ACC112 (cell line): ENCODE measurements at regions not wholly inside any gene's neighbourhood (a gene's known extent, or its start where the extent isn't known, plus 50 kb on each side); places are given as distances from the start of the nearest gene placed in this dataset.
"Not testable (repeated sequence)": the region's sequence is repeated elsewhere in the genome, so short reads cannot be mapped to it uniquely, and the experiment has no call there.

Experiments used
- H2AFZ ChIP-seq: fragments of 200-600 bp; sonication (generic); one replicate; pipeline ENCODE4 v1.6.0; 2017; ENCODE audit warnings: antibody characterized with exemption, low read length; ENCODE audit not compliant: unreplicated experiment
- H3K27ac ChIP-seq: fragments of 200-600 bp; sonication (generic); 2 replicates; pipeline ENCODE4 v1.5.1; 2014; ENCODE audit warnings: low read depth, mild to moderate bottlenecking, antibody characterized with exemption, low read length, moderate library complexity
- H3K27me3 ChIP-seq: fragments of 200-600 bp; sonication (generic); 2 replicates; pipeline ENCODE4 v1.6.1; 2014; ENCODE audit warnings: mild to moderate bottlenecking, antibody characterized with exemption, low read length, moderate library complexity, mixed read lengths; ENCODE audit not compliant: insufficient read depth
- H3K36me3 ChIP-seq: fragments of 200-600 bp; sonication (generic); 2 replicates; pipeline ENCODE4 v1.6.1; 2016; ENCODE audit warnings: mild to moderate bottlenecking, antibody characterized with exemption, low read length, moderate library complexity, mixed read lengths; ENCODE audit not compliant: insufficient read depth
- H3K4me1 ChIP-seq: fragments of 200-600 bp; sonication (generic); one replicate; pipeline ENCODE4 v1.6.1; 2016; ENCODE audit warnings: low read length, mixed read lengths; ENCODE audit not compliant: insufficient read depth, unreplicated experiment, control insufficient read depth
- H3K4me3 ChIP-seq: fragments of 200-600 bp; sonication (generic); 2 replicates; pipeline ENCODE4 v1.5.1; 2014; ENCODE audit warnings: mild to moderate bottlenecking, low read depth, low read length
- H3K79me2 ChIP-seq: fragments of 200-600 bp; sonication (generic); one replicate; pipeline ENCODE4 v1.6.0; 2016; ENCODE audit warnings: low read length; ENCODE audit not compliant: control insufficient read depth, unreplicated experiment, insufficient read depth

GRCh38 chr2:10225291-10226037, 77.2 kb upstream of the HPCAL1 start:
- Histone ChIP-seq H2AFZ (no peak overlapping the region), H3K4me1 (no peaks in the 10 kb centered on the region)

GRCh38 chr2:10226038-10226724, 76.5 kb upstream of the HPCAL1 start:
- Histone ChIP-seq H3K4me1 (no peaks in the 10 kb centered on the region), H3K36me3 (no peaks in the 10 kb centered on the region), H3K4me3 (no peak overlapping the region), H3K27me3 (no peaks in the 10 kb centered on the region), H3K27ac (no peak overlapping the region), H3K79me2 (no peaks in the 10 kb centered on the region), H2AFZ (no peak overlapping the region)

More at GRCh38 chr2:10225291-10226037, 77.2 kb upstream of the HPCAL1 start:
- Histone ChIP-seq H3K27me3 (no peaks in the 10 kb centered on the region), H3K79me2 (no peaks in the 10 kb centered on the region), H3K4me3 (no peak overlapping the region), H3K27ac (no peak overlapping the region), H3K36me3 (no peaks in the 10 kb centered on the region)

- Histone ChIP-seq H3K27ac (no peak overlapping the region), H3K36me3 (no peaks in the 10 kb centered on the region), H3K27me3 (no peaks in the 10 kb centered on the region), H3K79me2 (no peaks in the 10 kb centered on the region), H2AFZ (no peak overlapping the region), H3K4me3 (no peak overlapping the region), H3K4me1 (no peaks in the 10 kb centered on the region)
Measured at GRCh38 chr2:10228611-10229365, 73.9 kb upstream of the HPCAL1 start.

- H3K27me3 ChIP-seq: no peaks in the 10 kb centered on the region
- peaks cover under 1% of the 10 kb centered on the region for H3K4me1 ChIP-seq
- no peaks in the 10 kb centered on the region for H3K36me3 ChIP-seq
- no peaks in the 10 kb centered on the region for H3K79me2 ChIP-seq
- no peak overlapping the region for H3K27ac ChIP-seq
- H3K4me3 ChIP-seq: no peak overlapping the region
- no peak overlapping the region for H2AFZ ChIP-seq
Measured at GRCh38 chr2:10229462-10230099, 73.1 kb upstream of the HPCAL1 start.

GRCh38 chr2:10230499-10230898, 72.2 kb upstream of the HPCAL1 start:
- H2AFZ ChIP-seq: no peak overlapping the region
- H3K27ac ChIP-seq: no peak overlapping the region
- no peaks in the 10 kb centered on the region for H3K79me2 ChIP-seq
- H3K27me3 ChIP-seq: no peaks in the 10 kb centered on the region
- peaks cover 8% of the 10 kb centered on the region for H3K4me1 ChIP-seq
- H3K4me3 ChIP-seq: no peak overlapping the region
- H3K36me3 ChIP-seq: no peaks in the 10 kb centered on the region

GRCh38 chr2:10230921-10231320, 71.8 kb upstream of the HPCAL1 start:
- not testable (repeated sequence) for H2AFZ ChIP-seq, H3K27ac ChIP-seq, H3K4me3 ChIP-seq, H3K4me1 ChIP-seq, H3K27me3 ChIP-seq, H3K79me2 ChIP-seq, H3K36me3 ChIP-seq

- Histone ChIP-seq H2AFZ (no peak overlapping the region), H3K27me3 (peaks cover 8% of the 10 kb centered on the region)
Measured at GRCh38 chr2:10231551-10232085, 71.1 kb upstream of the HPCAL1 start.

GRCh38 chr2:10232096-10232815, 70.4 kb upstream of the HPCAL1 start:
- Histone ChIP-seq H3K27ac (no peak overlapping the region), H3K79me2 (no peaks in the 10 kb centered on the region), H3K27me3 (peaks cover 11% of the 10 kb centered on the region), H2AFZ (no peak overlapping the region), H3K36me3 (no peaks in the 10 kb centered on the region), H3K4me3 (no peak overlapping the region), H3K4me1 (peaks cover 8% of the 10 kb centered on the region)

More at GRCh38 chr2:10231551-10232085, 71.1 kb upstream of the HPCAL1 start:
- Histone ChIP-seq H3K27ac (no peak overlapping the region), H3K79me2 (no peaks in the 10 kb centered on the region), H3K36me3 (no peaks in the 10 kb centered on the region), H3K4me1 (peaks cover 8% of the 10 kb centered on the region), H3K4me3 (no peak overlapping the region)

GRCh38 chr2:10233131-10234012, 69.3 kb upstream of the HPCAL1 start:
- Histone ChIP-seq H3K4me1 (peaks cover 8% of the 10 kb centered on the region), H3K4me3 (no peak overlapping the region), H3K79me2 (no peaks in the 10 kb centered on the region), H3K27ac (no peak overlapping the region), H2AFZ (no peak overlapping the region), H3K36me3 (no peaks in the 10 kb centered on the region), H3K27me3 (peaks cover 11% of the 10 kb centered on the region)
